AG09309 (cell line): ENCODE measurements at regions not wholly inside any gene's neighbourhood (a gene's known extent, or its start where the extent isn't known, plus 50 kb on each side); places are given as distances from the start of the nearest gene placed in this dataset.
"Not testable (repeated sequence)": the region's sequence is repeated elsewhere in the genome, so short reads cannot be mapped to it uniquely, and the experiment has no call there.

ENCODE experiments used
- DNase-seq: peaks from one replicate; pipeline ENCODE4 v3.0.0-alpha.2; 2010; ENCODE audit warnings: low read depth
- H3K4me3 ChIP-seq: 2 replicates; pipeline ENCODE4 v1.5.1; 2011; ENCODE audit warnings: mild to moderate bottlenecking, low read depth, low read length, moderate library complexity; ENCODE audit not compliant: control insufficient read depth
- TF ChIP-seq, protein P1 (sequence below): IDR thresholded peaks from 2 replicates; pipeline ENCODE4 v1.5.1; 2011; ENCODE audit warnings: mild to moderate bottlenecking, low read depth, low read length, inconsistent platforms; ENCODE audit not compliant: insufficient read depth, control insufficient read depth; ENCODE audit errors: missing control alignments

DNA sequence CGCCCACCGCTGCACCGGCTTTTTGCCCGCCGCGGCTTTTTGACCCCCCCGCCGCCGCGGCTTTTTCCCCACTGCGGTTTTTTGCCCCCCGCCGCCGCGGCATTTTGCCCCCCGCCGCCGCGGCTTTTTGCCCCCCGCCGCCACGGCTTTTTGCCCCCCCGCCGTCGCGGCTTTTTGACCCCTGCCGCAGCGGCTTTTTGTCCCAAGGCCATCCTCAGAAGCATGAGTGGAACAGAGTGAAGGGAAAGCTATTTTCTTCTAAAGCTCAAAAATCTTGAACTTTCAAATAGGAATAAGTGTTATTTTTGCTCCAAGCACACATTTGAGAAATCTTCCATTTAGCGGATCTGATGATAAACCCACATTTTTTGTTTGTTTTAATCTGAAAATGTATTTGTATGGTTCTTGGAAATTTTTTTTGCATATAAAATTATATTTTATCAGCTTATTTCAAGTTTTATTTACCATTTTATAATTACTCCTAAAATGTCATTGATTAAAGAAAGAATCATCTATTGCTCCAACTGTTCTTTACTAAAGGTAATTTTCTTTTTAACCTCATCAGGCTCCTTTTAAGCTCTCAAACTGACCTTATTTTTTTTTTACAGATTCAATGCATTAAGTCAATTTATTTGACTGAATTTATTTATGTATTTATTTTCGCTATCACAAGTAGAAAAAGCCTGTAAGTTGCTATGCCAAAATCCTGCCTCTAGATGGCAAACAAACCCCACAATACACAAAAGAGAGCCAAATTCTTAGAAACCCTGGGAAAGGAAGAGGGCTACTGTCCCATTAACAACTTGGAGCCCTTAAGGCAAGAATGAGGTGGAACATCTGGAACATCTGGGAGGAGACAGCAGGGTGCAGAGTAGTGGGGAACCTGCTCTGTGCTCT is 460.3 kb downstream of the ZNF33B start:
- not testable (repeated sequence) for H3K4me3 ChIP-seq
- DNase-seq, result peak; percentile 4
- TF ChIP-seq, protein P1, sequence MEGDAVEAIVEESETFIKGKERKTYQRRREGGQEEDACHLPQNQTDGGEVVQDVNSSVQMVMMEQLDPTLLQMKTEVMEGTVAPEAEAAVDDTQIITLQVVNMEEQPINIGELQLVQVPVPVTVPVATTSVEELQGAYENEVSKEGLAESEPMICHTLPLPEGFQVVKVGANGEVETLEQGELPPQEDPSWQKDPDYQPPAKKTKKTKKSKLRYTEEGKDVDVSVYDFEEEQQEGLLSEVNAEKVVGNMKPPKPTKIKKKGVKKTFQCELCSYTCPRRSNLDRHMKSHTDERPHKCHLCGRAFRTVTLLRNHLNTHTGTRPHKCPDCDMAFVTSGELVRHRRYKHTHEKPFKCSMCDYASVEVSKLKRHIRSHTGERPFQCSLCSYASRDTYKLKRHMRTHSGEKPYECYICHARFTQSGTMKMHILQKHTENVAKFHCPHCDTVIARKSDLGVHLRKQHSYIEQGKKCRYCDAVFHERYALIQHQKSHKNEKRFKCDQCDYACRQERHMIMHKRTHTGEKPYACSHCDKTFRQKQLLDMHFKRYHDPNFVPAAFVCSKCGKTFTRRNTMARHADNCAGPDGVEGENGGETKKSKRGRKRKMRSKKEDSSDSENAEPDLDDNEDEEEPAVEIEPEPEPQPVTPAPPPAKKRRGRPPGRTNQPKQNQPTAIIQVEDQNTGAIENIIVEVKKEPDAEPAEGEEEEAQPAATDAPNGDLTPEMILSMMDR, result peak; percentile 32

DNA sequence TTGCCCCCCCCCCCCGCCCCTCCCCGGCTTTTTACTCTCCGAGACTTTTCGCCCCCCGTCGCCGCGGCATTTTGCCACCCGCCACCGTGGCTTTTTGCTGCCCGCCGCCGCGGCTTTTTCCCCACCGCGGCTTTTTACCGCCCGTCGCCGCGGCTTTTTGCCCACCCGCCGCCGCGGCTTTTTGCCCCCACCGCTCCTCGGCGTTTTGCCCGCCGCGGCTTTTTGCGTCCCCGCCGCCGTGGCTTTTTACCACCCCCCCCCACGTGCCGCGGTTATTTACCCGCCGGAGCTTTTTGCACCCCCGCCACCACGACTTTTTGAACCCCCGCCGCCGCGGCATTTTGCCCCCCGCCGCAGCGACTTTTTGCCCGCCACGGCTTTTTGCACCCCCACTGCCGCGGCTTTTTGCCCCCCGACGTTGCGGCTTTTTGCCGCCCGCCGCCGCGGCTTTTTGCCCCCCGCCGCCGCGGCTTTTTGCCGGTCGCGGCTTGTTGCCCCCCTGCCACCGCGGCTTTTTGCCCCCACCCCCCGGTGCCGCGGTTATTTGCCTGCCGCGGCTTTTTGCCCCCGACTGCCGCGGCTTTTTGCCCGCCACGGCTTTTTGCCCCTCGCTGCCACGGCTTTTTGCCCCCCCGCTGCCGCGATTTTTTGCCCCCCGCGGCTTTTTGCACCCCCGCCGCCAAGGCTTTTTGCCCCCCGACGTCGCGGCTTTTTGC is 461.1 kb downstream of the ZNF33B start:
- no peak for DNase-seq
- peak overlapping the region; percentile 14 for H3K4me3 ChIP-seq
- TF ChIP-seq, protein P1, result no peak

DNA sequence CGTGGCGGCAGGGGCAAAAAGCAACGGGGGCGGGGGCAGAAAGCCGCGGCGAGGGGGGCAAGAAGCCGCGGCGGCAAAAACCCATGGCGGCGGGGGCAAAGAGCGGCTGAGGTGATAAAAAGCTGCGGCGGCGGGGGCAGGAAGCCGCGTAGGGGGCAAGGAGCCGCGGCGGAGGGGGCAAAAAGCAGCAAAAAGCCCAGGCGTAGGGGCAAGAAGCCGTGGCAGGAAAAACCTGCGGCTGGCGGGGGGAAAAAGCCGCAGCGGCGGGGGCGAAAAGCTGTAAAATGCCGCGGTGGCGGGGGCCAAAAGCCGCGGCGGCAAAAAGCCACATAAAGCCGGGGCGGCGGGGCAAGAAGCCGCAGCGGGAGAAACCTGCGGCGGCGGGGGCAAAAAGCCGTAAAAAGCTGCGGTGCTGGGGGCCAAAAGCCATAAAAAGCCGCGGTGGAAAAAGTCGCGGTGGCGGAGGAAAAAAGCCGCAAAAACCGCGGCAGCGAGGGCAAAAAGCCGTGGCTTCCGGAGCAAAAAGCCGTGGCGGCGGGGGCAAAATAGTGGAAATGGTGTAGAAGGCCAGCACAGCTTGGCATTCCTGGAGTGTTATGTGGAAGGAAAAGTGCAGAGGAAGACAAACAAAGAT is 487.8 kb downstream of the ZNF33B start:
- TF ChIP-seq, protein P1, result no peak
- no peak for DNase-seq
- no peak overlapping the region for H3K4me3 ChIP-seq

DNA sequence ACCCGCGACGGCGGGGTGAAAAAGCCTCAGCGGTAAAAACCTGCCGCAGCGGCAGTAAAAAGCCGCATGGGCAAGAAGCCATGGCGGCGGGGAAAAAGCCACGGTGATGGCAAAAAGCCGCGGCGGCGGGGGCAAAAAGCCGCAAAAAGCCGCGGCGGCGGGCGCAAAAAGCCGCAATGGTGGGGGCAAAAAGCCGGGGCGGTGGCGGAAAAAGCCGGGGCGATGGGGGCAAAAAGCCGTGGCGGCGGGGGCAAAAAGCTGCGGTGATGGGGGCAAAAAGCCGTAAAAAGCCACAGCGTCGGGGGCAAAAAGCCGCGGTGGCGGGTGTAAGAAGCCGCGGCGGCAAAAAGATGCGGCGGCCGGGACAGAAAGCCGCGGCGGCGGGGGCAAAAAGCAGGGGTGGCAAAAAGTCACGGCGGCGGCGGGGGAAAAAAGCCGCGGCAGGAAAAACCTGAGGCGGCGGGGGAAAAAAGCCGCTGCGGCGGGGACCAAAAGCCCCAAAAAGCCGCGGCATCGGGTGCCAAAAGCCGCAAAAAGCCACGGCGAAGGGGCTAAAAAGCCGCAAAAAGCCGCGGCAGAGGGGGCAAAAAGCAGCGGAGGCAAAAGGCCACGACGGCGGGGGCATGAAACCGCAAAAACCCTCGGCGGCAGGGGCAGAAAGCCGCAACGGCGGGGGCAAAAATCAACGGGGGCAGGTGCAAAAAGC is 488.5 kb downstream of the ZNF33B start:
- H3K4me3 ChIP-seq, result no peak overlapping the region
- no peak for DNase-seq
- TF ChIP-seq, protein P1, result no peak

DNA sequence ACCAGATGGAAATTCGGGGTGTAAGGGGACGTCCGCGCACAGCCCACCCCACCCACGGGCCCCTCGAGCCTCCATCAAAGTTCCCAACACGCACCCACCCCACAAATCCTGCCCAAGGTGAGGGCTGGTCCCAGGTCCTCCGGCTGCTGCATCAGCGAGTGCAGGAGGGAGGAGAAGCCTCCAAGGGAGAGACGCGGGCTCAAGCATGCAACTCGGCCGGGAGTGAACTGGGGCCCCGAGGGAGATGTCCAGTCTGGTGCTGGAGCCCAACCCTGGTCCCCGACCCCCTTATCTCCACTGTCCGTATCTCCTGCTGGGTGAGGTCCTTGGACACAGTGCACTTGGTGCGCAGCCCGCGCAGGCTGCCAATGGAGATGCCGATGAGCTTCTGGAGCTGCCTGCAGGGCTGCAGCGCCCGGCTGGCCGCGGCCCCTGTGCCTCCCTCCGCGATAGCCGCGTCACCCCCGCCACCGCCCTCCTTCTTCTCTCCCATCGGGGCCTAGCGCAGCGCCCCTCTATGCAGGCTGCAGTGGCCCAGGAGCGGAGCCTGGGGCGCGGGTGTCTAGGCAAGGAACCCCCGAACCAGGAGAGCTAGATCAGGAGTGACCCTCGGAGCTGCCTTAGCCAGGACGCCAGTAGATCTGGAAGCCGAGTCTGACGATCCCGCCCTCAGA is 489.2 kb downstream of the ZNF33B start:
- DNase-seq, result no peak
- TF ChIP-seq, protein P1, result no peak
- no peak overlapping the region for H3K4me3 ChIP-seq

DNA sequence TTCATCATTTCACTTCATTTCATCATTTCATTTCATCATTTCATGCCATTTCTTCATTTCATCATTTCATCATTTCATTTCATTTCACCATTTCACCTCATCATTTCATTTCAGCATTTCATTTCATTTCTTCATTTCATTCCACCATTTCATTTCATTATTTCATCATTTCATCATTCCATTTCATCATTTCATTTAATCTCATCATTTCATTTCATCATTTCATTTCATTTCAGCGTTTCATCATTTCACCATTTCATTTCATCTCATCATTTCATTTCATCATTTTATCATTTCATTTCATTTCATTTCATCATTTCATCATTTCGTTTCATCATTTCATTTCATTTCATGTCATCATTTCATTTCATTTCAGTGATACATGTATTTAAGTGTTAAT is 492.2 kb downstream of the ZNF33B start:
- not testable (repeated sequence) for DNase-seq, H3K4me3 ChIP-seq

DNA sequence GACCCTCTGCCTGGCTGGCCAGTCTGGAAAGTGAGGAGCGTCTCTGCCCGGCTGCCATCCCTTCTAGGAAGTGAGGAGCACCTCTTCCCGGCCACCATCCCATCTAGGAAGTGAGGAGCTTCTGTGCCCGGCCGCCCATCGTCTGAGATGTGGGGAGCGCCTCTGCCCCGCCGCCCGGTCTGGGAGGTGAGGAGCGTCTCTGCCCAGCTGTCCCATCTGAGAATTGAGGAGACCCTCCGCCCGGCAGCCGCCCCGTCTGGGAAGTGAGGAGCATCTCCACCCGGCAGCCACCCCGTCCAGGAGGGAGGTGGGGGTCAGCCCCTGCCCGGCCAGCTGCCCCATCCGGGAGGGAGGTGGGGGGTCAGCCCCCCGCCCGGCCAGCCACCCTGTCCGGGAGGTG is 500.3 kb downstream of the ZNF33B start:
- not testable (repeated sequence) for DNase-seq, H3K4me3 ChIP-seq
